ENCODE measurements at regions not wholly inside any gene's neighbourhood (a gene's known extent, or its start where the extent isn't known, plus 50 kb on each side); places are given as distances from the start of the nearest gene placed in this dataset.

DNA sequence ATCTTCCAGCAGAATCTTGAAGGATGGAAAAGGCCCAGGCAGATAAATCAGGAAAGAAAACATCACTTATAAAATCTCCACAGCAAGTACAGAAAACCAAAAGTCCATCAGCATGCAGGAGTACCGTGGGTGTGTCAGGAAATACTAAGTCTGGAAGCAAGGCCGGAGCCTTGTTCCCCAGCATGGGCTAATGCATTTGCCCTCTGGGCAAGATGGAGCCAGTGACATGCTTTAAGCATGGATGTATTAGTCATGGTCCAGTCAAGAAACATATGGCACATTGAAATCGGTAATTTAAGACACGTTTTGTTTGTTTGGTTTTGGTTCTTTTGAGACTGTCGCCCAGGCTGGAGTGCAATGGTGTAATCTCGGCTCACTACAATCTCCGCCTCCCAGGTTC is 506.0 kb upstream of the JARID2 start:
- Histone ChIP-seq H3K36me3 (replicated peaks in 1 of 2; ENCODE audit: control insufficient read depth in 2 of 2, insufficient read depth in 2 of 2, low read length in 2 of 2) (no peaks in the 10 kb centered on the region), H3K79me1 (ENCODE audit: low read depth, low read length) (no peaks in the 10 kb centered on the region), H3K4me2 (ENCODE audit: insufficient read depth, low read length, poor library complexity, severe bottlenecking) (no peak overlapping the region), H2BK15ac (ENCODE audit: low read length) (no peak overlapping the region), H3K9ac (ENCODE audit: low read depth, low read length, poor library complexity) (no peak overlapping the region), H3K14ac (ENCODE audit: low read length) (no peak overlapping the region), H3K27ac (replicated peaks; ENCODE audit: low read length) (no peak overlapping the region), H3K18ac (ENCODE audit: low read length) (no peak overlapping the region), H2AFZ (ENCODE audit: low read length) (no peak overlapping the region), H4K91ac (ENCODE audit: low read depth, low read length, poor library complexity) (no peak overlapping the region), H3K9me3 (replicated peaks in 1 of 2; ENCODE audit: control insufficient read depth in 2 of 2, insufficient read depth in 1 of 2, low read depth in 1 of 2, low read length in 2 of 2) (peaks cover 0 to 9% of the 10 kb centered on the region in 2 donors), H2AK5ac (ENCODE audit: low read depth, low read length) (no peak overlapping the region), H2BK12ac (ENCODE audit: low read length) (no peak overlapping the region), H3K27me3 (ENCODE audit: control insufficient read depth in 3 of 3, insufficient read depth in 3 of 3, low read depth in 1 of 3, low read length in 3 of 3) (peaks cover 0 to 6% (median 0%) of the 10 kb centered on the region in 3 experiments), H3K4me1 (ENCODE audit: control insufficient read depth in 2 of 2, insufficient read depth in 1 of 2, low read depth in 1 of 2, low read length in 2 of 2) (no peaks in the 10 kb centered on the region), H3K4me3 (ENCODE audit: low read length in 2 of 2) (no peak overlapping the region), H3K4ac (ENCODE audit: low read length) (no peak overlapping the region), H2BK120ac (ENCODE audit: low read depth, low read length) (no peak overlapping the region), H2BK5ac (ENCODE audit: low read length) (no peak overlapping the region), H4K8ac (ENCODE audit: low read depth, low read length) (no peak overlapping the region), H3K23ac (ENCODE audit: low read depth, low read length, poor library complexity) (no peak overlapping the region)
- no peak for DNase-seq (ENCODE audit: low spot score)
- WGBS, 2 donors (ENCODE audit: extremely low coverage in 2 of 2, insufficient read length in 2 of 2, insufficient replicate concordance in 1 of 2): no CpG with 5 or more reads among the region's 7 CpGs

DNA sequence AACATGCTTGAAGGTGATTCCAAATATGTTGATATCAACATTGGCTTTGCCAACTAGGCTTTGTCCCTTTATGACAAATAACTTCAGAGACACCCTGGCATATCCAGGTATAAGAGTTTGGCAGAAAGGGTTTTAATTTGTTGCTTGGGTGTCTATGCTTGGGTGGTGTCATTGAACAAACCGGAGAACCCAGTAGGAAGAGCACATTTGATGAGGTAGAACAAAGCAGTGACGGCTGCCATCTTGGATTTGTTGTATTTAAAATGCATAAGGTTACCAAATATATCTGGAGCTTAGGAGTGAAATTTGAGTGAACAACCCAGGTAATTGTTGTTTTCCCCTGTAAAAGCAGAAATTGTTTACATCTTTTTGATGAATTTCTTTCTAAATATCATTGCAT is 503.7 kb upstream of the JARID2 start:
- Histone ChIP-seq H3K4me2 (ENCODE audit: insufficient read depth, low read length, poor library complexity, severe bottlenecking) (no peak overlapping the region), H3K27me3 (ENCODE audit: control insufficient read depth in 3 of 3, insufficient read depth in 3 of 3, low read depth in 1 of 3, low read length in 3 of 3) (no peaks in the 10 kb centered on the region), H3K18ac (ENCODE audit: low read length) (no peak overlapping the region), H3K4me1 (ENCODE audit: control insufficient read depth in 2 of 2, insufficient read depth in 1 of 2, low read depth in 1 of 2, low read length in 2 of 2) (no peaks in the 10 kb centered on the region), H2BK120ac (ENCODE audit: low read depth, low read length) (no peak overlapping the region), H2BK5ac (ENCODE audit: low read length) (no peak overlapping the region), H3K27ac (replicated peaks; ENCODE audit: low read length) (no peak overlapping the region), H3K23ac (ENCODE audit: low read depth, low read length, poor library complexity) (no peak overlapping the region), H3K9me3 (replicated peaks in 1 of 2; ENCODE audit: control insufficient read depth in 2 of 2, insufficient read depth in 1 of 2, low read depth in 1 of 2, low read length in 2 of 2) (peaks cover 0 to 8% of the 10 kb centered on the region in 2 donors), H4K8ac (ENCODE audit: low read depth, low read length) (no peak overlapping the region), H2AFZ (ENCODE audit: low read length) (no peak overlapping the region), H3K79me1 (ENCODE audit: low read depth, low read length) (no peaks in the 10 kb centered on the region), H4K91ac (ENCODE audit: low read depth, low read length, poor library complexity) (no peak overlapping the region), H3K9ac (ENCODE audit: low read depth, low read length, poor library complexity) (no peak overlapping the region), H3K4ac (ENCODE audit: low read length) (no peak overlapping the region), H2BK12ac (ENCODE audit: low read length) (no peak overlapping the region), H3K14ac (ENCODE audit: low read length) (no peak overlapping the region), H2AK5ac (ENCODE audit: low read depth, low read length) (no peak overlapping the region), H3K4me3 (ENCODE audit: low read length in 2 of 2) (no peak overlapping the region), H3K36me3 (replicated peaks in 1 of 2; ENCODE audit: control insufficient read depth in 2 of 2, insufficient read depth in 2 of 2, low read length in 2 of 2) (no peaks in the 10 kb centered on the region), H2BK15ac (ENCODE audit: low read length) (no peak overlapping the region)
- no CpG with 5 or more reads among the region's 2 CpGs for WGBS, 2 donors (ENCODE audit: extremely low coverage in 2 of 2, insufficient read length in 2 of 2, insufficient replicate concordance in 1 of 2)
- DNase-seq (ENCODE audit: low spot score): no peak

DNA sequence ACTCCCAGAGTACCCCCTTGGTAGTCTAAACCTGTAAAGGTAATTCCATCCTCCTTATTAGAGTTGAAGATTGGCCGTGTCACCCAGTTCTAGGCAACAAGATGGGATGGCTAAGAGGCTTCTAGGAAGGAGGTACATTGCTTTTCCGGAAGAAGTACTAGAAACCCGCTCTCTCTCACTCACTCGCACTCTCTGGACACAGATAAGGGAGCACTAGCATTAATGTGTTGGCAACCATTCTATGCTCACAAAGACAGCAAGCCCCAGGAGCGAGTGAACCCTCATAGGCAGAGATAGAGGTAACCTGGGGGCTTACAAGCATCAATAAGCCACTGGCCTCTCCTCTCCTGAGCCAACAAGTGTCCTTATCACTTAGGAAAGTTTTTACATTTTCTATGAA is 503.2 kb upstream of the JARID2 start:
- H3K14ac ChIP-seq (ENCODE audit: low read length): no peak overlapping the region
- no peak for DNase-seq (ENCODE audit: low spot score)
- no peak overlapping the region for H4K8ac ChIP-seq (ENCODE audit: low read depth, low read length)
- H3K36me3 ChIP-seq (replicated peaks in 1 of 2; ENCODE audit: control insufficient read depth in 2 of 2, insufficient read depth in 2 of 2, low read length in 2 of 2): no peaks in the 10 kb centered on the region
- no peak overlapping the region for H3K27ac ChIP-seq (replicated peaks; ENCODE audit: low read length)
- H2AK5ac ChIP-seq (ENCODE audit: low read depth, low read length): no peak overlapping the region
- no peak overlapping the region for H3K4ac ChIP-seq (ENCODE audit: low read length)
- H3K27me3 ChIP-seq (ENCODE audit: control insufficient read depth in 3 of 3, insufficient read depth in 3 of 3, low read depth in 1 of 3, low read length in 3 of 3): no peaks in the 10 kb centered on the region
- no peak overlapping the region for H4K91ac ChIP-seq (ENCODE audit: low read depth, low read length, poor library complexity)
- H3K4me3 ChIP-seq (ENCODE audit: low read length in 2 of 2): no peak overlapping the region
- no peak overlapping the region for H3K18ac ChIP-seq (ENCODE audit: low read length)
- no peak overlapping the region for H2AFZ ChIP-seq (ENCODE audit: low read length)
- WGBS, 2 donors (ENCODE audit: extremely low coverage in 2 of 2, insufficient read length in 2 of 2, insufficient replicate concordance in 1 of 2): no CpG with 5 or more reads among the region's 5 CpGs
- no peaks in the 10 kb centered on the region for H3K4me1 ChIP-seq (ENCODE audit: control insufficient read depth in 2 of 2, insufficient read depth in 1 of 2, low read depth in 1 of 2, low read length in 2 of 2)
- peaks cover 0 to 8% of the 10 kb centered on the region in 2 donors for H3K9me3 ChIP-seq (replicated peaks in 1 of 2; ENCODE audit: control insufficient read depth in 2 of 2, insufficient read depth in 1 of 2, low read depth in 1 of 2, low read length in 2 of 2)
- no peaks in the 10 kb centered on the region for H3K79me1 ChIP-seq (ENCODE audit: low read depth, low read length)
- H3K4me2 ChIP-seq (ENCODE audit: insufficient read depth, low read length, poor library complexity, severe bottlenecking): no peak overlapping the region
- H2BK5ac ChIP-seq (ENCODE audit: low read length): no peak overlapping the region
- no peak overlapping the region for H3K23ac ChIP-seq (ENCODE audit: low read depth, low read length, poor library complexity)
- no peak overlapping the region for H2BK120ac ChIP-seq (ENCODE audit: low read depth, low read length)
- no peak overlapping the region for H2BK12ac ChIP-seq (ENCODE audit: low read length)
- no peak overlapping the region for H2BK15ac ChIP-seq (ENCODE audit: low read length)
- no peak overlapping the region for H3K9ac ChIP-seq (ENCODE audit: low read depth, low read length, poor library complexity)

DNA sequence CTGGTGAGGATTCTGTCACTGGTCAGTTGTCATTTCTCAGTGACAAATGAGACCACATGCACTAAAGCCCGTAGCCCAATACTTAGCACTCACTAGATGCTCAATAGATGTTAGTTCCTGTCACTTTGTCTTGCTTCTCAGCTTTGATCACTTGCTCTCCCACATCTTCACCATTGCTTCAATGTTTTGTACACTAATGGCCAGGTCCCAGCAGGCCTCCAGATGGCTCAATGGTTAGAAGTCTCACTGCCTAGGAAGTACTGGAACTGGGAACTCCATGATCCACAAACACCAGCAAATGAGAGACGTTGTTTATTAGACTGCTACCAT is 502.8 kb upstream of the JARID2 start:
- Histone ChIP-seq H3K4me2 (ENCODE audit: insufficient read depth, low read length, poor library complexity, severe bottlenecking) (no peak overlapping the region), H3K9me3 (replicated peaks in 1 of 2; ENCODE audit: control insufficient read depth in 2 of 2, insufficient read depth in 1 of 2, low read depth in 1 of 2, low read length in 2 of 2) (peaks cover 0 to 8% of the 10 kb centered on the region in 2 donors), H2BK12ac (ENCODE audit: low read length) (no peak overlapping the region), H3K14ac (ENCODE audit: low read length) (no peak overlapping the region), H2BK120ac (ENCODE audit: low read depth, low read length) (no peak overlapping the region), H3K23ac (ENCODE audit: low read depth, low read length, poor library complexity) (no peak overlapping the region), H3K18ac (ENCODE audit: low read length) (no peak overlapping the region), H2AK5ac (ENCODE audit: low read depth, low read length) (no peak overlapping the region), H3K27ac (replicated peaks; ENCODE audit: low read length) (no peak overlapping the region), H2BK15ac (ENCODE audit: low read length) (no peak overlapping the region), H3K4ac (ENCODE audit: low read length) (no peak overlapping the region), H3K4me3 (ENCODE audit: low read length in 2 of 2) (no peak overlapping the region), H4K8ac (ENCODE audit: low read depth, low read length) (no peak overlapping the region), H3K9ac (ENCODE audit: low read depth, low read length, poor library complexity) (no peak overlapping the region), H3K36me3 (replicated peaks in 1 of 2; ENCODE audit: control insufficient read depth in 2 of 2, insufficient read depth in 2 of 2, low read length in 2 of 2) (no peaks in the 10 kb centered on the region), H3K27me3 (ENCODE audit: control insufficient read depth in 3 of 3, insufficient read depth in 3 of 3, low read depth in 1 of 3, low read length in 3 of 3) (no peaks in the 10 kb centered on the region), H2BK5ac (ENCODE audit: low read length) (no peak overlapping the region), H4K91ac (ENCODE audit: low read depth, low read length, poor library complexity) (no peak overlapping the region), H2AFZ (ENCODE audit: low read length) (no peak overlapping the region), H3K4me1 (ENCODE audit: control insufficient read depth in 2 of 2, insufficient read depth in 1 of 2, low read depth in 1 of 2, low read length in 2 of 2) (no peaks in the 10 kb centered on the region), H3K79me1 (ENCODE audit: low read depth, low read length) (no peaks in the 10 kb centered on the region)
- DNase-seq (ENCODE audit: low spot score): no peak
- WGBS, 2 donors (ENCODE audit: extremely low coverage in 2 of 2, insufficient read length in 2 of 2, insufficient replicate concordance in 1 of 2): no CpG with 5 or more reads among the region's 2 CpGs
